Stimulated activated naive CD4-positive, alpha-beta T cell treated with Interleukin-2 at 50 U/mL for 16 hours (primary cell): ENCODE measurements at regions not wholly inside any gene's neighbourhood (a gene's known extent, or its start where the extent isn't known, plus 50 kb on each side); places are given as distances from the start of the nearest gene placed in this dataset.
"Not testable (repeated sequence)": the region's sequence is repeated elsewhere in the genome, so short reads cannot be mapped to it uniquely, and the experiment has no call there.

ENCODE experiments used
- DNase-seq: peaks from one replicate; lab custom pipeline; 2025; lab: John Stamatoyannopoulos, UW

- no peak for DNase-seq
These were observed 1049.6 kb upstream of the SEMA6A start for GRCh38 chr5:117624201-117624600.

GRCh38 chr5:117623042-117623805 is 1048.6 kb upstream of the SEMA6A start:
- DNase-seq, result no peak

GRCh38 chr5:117621921-117622320 is 1047.3 kb upstream of the SEMA6A start:
- DNase-seq, result no peak

GRCh38 chr5:117615226-117615625 is 1040.6 kb upstream of the SEMA6A start:
- DNase-seq, result no peak

GRCh38 chr5:117614408-117614807 is 1039.8 kb upstream of the SEMA6A start:
- no peak for DNase-seq

- DNase-seq, result no peak
These were observed 1030.2 kb upstream of the SEMA6A start for GRCh38 chr5:117604845-117605244.

GRCh38 chr5:117599811-117600210 is 1025.2 kb upstream of the SEMA6A start:
- DNase-seq, result not testable (repeated sequence)

- no peak for DNase-seq
These were observed 1019.5 kb upstream of the SEMA6A start for GRCh38 chr5:117594166-117594565.

GRCh38 chr5:117590944-117591343 is 1016.3 kb upstream of the SEMA6A start:
- no peak for DNase-seq

GRCh38 chr5:117588611-117589010 is 1014.0 kb upstream of the SEMA6A start:
- DNase-seq, result no peak

- DNase-seq, result no peak
These were observed 1012.5 kb upstream of the SEMA6A start for GRCh38 chr5:117587111-117587510.

- no peak for DNase-seq
These were observed 994.0 kb upstream of the SEMA6A start for GRCh38 chr5:117568622-117569021.

GRCh38 chr5:117568126-117568525 is 993.5 kb upstream of the SEMA6A start:
- DNase-seq, result no peak

- no peak for DNase-seq
These were observed 988.0 kb upstream of the SEMA6A start for GRCh38 chr5:117562647-117563046.

- DNase-seq, result no peak
These were observed 986.9 kb upstream of the SEMA6A start for GRCh38 chr5:117561531-117561930.

GRCh38 chr5:117559005-117559844 is 984.6 kb upstream of the SEMA6A start:
- DNase-seq, result no peak

- DNase-seq, result no peak
These were observed 976.6 kb upstream of the SEMA6A start for GRCh38 chr5:117551236-117551635.

GRCh38 chr5:117547192-117547591 is 972.6 kb upstream of the SEMA6A start:
- no peak for DNase-seq

GRCh38 chr5:117539692-117540091 is 965.1 kb upstream of the SEMA6A start:
- no peak for DNase-seq

- DNase-seq, result no peak
These were observed 959.2 kb upstream of the SEMA6A start for GRCh38 chr5:117533792-117534191.

GRCh38 chr5:117533051-117533670 is 958.5 kb upstream of the SEMA6A start:
- not testable (repeated sequence) for DNase-seq

- no peak for DNase-seq
These were observed 945.4 kb upstream of the SEMA6A start for GRCh38 chr5:117519957-117520500.
